ENCODE measurements at regions not wholly inside any gene's neighbourhood (a gene's known extent, or its start where the extent isn't known, plus 50 kb on each side); places are given as distances from the start of the nearest gene placed in this dataset.

DNA sequence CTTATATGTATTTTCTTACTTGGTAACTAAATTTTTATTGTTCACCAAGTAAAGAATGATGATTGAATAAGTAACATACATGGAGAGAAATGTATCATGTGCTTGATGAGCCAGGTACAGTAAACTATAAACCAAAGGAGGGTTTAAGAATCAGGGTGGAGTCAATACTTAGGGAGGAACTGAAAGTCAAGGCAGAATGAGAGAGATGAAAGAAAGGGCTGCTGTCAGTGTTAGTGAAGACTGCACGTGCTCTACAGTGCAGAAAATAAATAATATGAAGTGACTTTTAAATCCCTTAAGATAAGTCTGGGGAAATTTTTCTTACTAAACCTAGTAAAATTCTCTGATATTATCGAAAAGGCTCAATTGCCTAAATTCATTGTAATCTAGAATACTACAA is 986.0 kb downstream of the DSC3 start:
- no peaks in the 10 kb centered on the region for H3K36me3 Mint-ChIP-seq (ENCODE audit: low read depth)
- no peak overlapping the region for H3K27ac Mint-ChIP-seq
- no peak overlapping the region for H3K4me3 Mint-ChIP-seq
- H3K27me3 Mint-ChIP-seq (ENCODE audit: insufficient read depth): no peaks in the 10 kb centered on the region
- intact Hi-C loops (cut with micrococcal nuclease): no loop called here
- no peaks in the 10 kb centered on the region for H3K4me1 Mint-ChIP-seq (ENCODE audit: low read depth)
- peaks cover 28% of the 10 kb centered on the region for H3K9me3 Mint-ChIP-seq
- DNase-seq (ENCODE audit: low spot score): no peak

DNA sequence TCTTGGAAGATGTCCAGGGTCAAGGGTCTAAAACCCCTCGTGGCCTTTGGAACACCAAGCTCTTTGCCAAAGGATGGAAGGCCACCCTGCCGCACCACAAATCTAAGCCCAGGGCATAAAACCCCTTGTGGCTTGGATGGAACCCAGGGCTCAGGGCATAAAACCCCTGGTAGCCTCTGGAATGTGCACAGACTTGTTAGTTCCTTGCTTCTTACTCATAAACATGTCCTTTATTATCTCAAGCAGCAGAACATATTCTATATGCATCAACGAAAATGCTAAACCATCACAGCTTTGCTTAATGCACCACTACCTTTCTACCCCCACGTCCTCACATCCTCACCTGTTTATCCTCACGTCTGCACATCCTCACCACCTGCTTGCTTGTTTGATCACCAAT is 998.0 kb downstream of the DSC3 start:
- intact Hi-C loops (cut with micrococcal nuclease): no loop called here
- no peaks in the 10 kb centered on the region for H3K36me3 Mint-ChIP-seq (ENCODE audit: low read depth)
- DNase-seq (ENCODE audit: low spot score): no peak
- no peaks in the 10 kb centered on the region for H3K4me1 Mint-ChIP-seq (ENCODE audit: low read depth)
- no peaks in the 10 kb centered on the region for H3K27me3 Mint-ChIP-seq (ENCODE audit: insufficient read depth)
- H3K4me3 Mint-ChIP-seq: no peak overlapping the region
- H3K9me3 Mint-ChIP-seq: peaks cover 3% of the 10 kb centered on the region
- H3K27ac Mint-ChIP-seq: no peak overlapping the region

DNA sequence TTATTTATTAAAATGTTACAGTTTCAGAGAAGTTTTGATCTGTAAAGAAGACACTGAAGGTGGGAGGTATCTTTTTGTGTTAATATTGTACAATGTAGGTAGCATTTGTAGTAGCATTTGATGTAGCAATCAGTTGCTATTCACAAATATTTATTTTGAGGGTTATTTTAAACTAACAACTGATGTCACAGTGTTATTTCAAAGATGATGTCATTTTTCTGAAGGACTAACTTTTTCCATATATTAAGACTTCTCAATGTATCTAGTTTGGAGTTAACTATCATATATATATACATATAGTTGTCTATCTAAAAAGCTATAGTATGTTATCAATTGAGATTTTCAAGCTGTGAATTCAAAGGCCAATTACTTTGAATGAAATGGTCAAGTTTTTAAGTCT is 1003.3 kb downstream of the DSC3 start:
- H3K27me3 Mint-ChIP-seq (ENCODE audit: insufficient read depth): no peaks in the 10 kb centered on the region
- H3K4me1 Mint-ChIP-seq (ENCODE audit: low read depth): no peaks in the 10 kb centered on the region
- no peak for DNase-seq (ENCODE audit: low spot score)
- intact Hi-C loops (cut with micrococcal nuclease): no loop called here
- no peak overlapping the region for H3K4me3 Mint-ChIP-seq
- H3K9me3 Mint-ChIP-seq: peaks cover 23% of the 10 kb centered on the region
- H3K36me3 Mint-ChIP-seq (ENCODE audit: low read depth): no peaks in the 10 kb centered on the region
- no peak overlapping the region for H3K27ac Mint-ChIP-seq

DNA sequence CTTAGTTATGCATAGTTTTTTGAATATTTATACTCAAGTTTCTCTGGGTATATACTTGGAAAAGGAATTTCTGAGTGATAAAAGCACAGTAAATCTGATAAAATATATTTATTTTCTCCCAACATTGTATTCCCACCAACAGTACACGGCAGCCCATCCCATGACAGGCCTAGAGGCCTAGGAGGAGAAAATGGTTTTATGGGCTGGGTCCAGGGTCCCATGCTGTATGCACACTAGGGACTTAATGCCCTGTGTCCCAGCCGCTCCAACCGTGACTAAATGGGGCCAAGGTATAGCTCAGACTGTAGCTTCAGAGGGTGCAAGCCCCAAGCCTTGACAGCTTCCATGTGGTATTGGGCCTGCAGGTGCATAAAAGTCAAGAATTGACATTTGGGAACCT is 1007.7 kb downstream of the DSC3 start:
- H3K27ac Mint-ChIP-seq: no peak overlapping the region
- H3K9me3 Mint-ChIP-seq: peaks cover 38% of the 10 kb centered on the region
- no peaks in the 10 kb centered on the region for H3K4me1 Mint-ChIP-seq (ENCODE audit: low read depth)
- no peaks in the 10 kb centered on the region for H3K27me3 Mint-ChIP-seq (ENCODE audit: insufficient read depth)
- no peak overlapping the region for H3K4me3 Mint-ChIP-seq
- intact Hi-C loops (cut with micrococcal nuclease): no loop called here
- no peak for DNase-seq (ENCODE audit: low spot score)
- H3K36me3 Mint-ChIP-seq (ENCODE audit: low read depth): no peaks in the 10 kb centered on the region

DNA sequence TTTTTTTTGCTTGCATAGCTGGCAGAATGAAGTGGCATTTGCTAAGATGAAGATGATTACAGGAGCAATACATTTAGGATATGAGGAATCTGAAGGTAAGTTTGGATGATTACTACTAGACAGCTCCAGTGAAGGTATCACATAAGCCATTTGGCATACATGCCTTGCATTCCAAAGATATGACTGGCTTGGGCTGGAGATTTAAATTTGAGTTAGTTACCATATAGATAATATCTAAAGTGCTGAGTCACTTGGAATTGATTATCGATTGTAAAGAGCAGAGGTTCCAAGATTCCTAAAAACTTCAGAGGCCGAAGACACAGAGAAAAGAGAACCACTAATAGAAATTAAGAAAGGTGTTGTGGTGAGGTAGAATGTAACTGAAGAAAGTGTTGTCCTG is 1026.4 kb downstream of the DSC3 start:
- Mint-ChIP-seq H3K27ac (no peak overlapping the region), H3K27me3 (ENCODE audit: insufficient read depth) (no peaks in the 10 kb centered on the region), H3K36me3 (ENCODE audit: low read depth) (no peaks in the 10 kb centered on the region), H3K9me3 (peaks cover 25% of the 10 kb centered on the region), H3K4me3 (no peak overlapping the region), H3K4me1 (ENCODE audit: low read depth) (no peaks in the 10 kb centered on the region)
- DNase-seq (ENCODE audit: low spot score): no peak
- intact Hi-C loops (cut with micrococcal nuclease): no loop called here

GRCh38 chr18:30004965-30005364 is 1037.6 kb downstream of the DSC3 start:
- H3K4me1 Mint-ChIP-seq (ENCODE audit: low read depth): no peaks in the 10 kb centered on the region
- intact Hi-C loops (cut with micrococcal nuclease): no loop called here

GRCh38 chr18:29982218-29982617 is 1060.3 kb downstream of the DSC3 start:
- H3K36me3 Mint-ChIP-seq (ENCODE audit: low read depth): no peaks in the 10 kb centered on the region
- H3K27ac Mint-ChIP-seq: no peak overlapping the region
- peaks cover 11% of the 10 kb centered on the region for H3K9me3 Mint-ChIP-seq
- DNase-seq (ENCODE audit: low spot score): no peak
- H3K27me3 Mint-ChIP-seq (ENCODE audit: insufficient read depth): no peaks in the 10 kb centered on the region
- no peak overlapping the region for H3K4me3 Mint-ChIP-seq
- no peaks in the 10 kb centered on the region for H3K4me1 Mint-ChIP-seq (ENCODE audit: low read depth)
- intact Hi-C loops (cut with micrococcal nuclease): no loop called here

More at GRCh38 chr18:30004965-30005364, 1037.6 kb downstream of the DSC3 start:
- peaks cover 13% of the 10 kb centered on the region for H3K9me3 Mint-ChIP-seq
- DNase-seq (ENCODE audit: low spot score): no peak
- H3K36me3 Mint-ChIP-seq (ENCODE audit: low read depth): no peaks in the 10 kb centered on the region
- H3K27ac Mint-ChIP-seq: no peak overlapping the region
- H3K27me3 Mint-ChIP-seq (ENCODE audit: insufficient read depth): no peaks in the 10 kb centered on the region
- no peak overlapping the region for H3K4me3 Mint-ChIP-seq

GRCh38 chr18:29979881-29980280 is 1062.7 kb downstream of the DSC3 start:
- intact Hi-C loops (cut with micrococcal nuclease): no loop called here
- Mint-ChIP-seq H3K36me3 (ENCODE audit: low read depth) (no peaks in the 10 kb centered on the region), H3K27ac (no peak overlapping the region), H3K9me3 (peaks cover 17% of the 10 kb centered on the region), H3K4me1 (ENCODE audit: low read depth) (no peaks in the 10 kb centered on the region), H3K27me3 (ENCODE audit: insufficient read depth) (no peaks in the 10 kb centered on the region), H3K4me3 (no peak overlapping the region)
- DNase-seq (ENCODE audit: low spot score): no peak

DNA sequence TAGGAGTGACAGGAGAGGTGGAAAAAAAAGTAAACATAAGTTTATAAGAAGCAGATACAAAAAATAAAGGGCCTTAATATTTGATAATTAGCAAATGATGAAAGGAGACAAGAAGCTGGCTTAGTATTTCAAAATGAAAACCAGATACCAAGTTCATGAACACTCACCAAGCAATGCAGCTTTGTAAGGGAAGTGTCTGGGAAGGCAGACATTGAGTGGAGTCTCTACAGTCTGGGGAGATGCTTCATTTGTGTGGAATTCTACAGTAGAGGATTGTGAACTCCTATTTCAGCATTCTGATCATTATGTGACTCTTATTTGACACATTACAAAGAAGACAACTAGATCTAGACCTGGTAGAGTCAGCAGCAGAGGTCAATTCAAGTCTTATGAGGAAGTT is 1072.7 kb downstream of the DSC3 start:
- no peaks in the 10 kb centered on the region for H3K36me3 Mint-ChIP-seq (ENCODE audit: low read depth)
- DNase-seq (ENCODE audit: low spot score): no peak
- no peak overlapping the region for H3K4me3 Mint-ChIP-seq
- no peaks in the 10 kb centered on the region for H3K27me3 Mint-ChIP-seq (ENCODE audit: insufficient read depth)
- H3K9me3 Mint-ChIP-seq: peaks cover 12% of the 10 kb centered on the region
- intact Hi-C loops (cut with micrococcal nuclease): no loop called here
- no peak overlapping the region for H3K27ac Mint-ChIP-seq
- H3K4me1 Mint-ChIP-seq (ENCODE audit: low read depth): no peaks in the 10 kb centered on the region

GRCh38 chr18:29962579-29962978 is 1080.0 kb downstream of the DSC3 start:
- no peaks in the 10 kb centered on the region for H3K36me3 Mint-ChIP-seq (ENCODE audit: low read depth)
- no peak overlapping the region for H3K4me3 Mint-ChIP-seq
- H3K27me3 Mint-ChIP-seq (ENCODE audit: insufficient read depth): no peaks in the 10 kb centered on the region
- peaks cover 9% of the 10 kb centered on the region for H3K9me3 Mint-ChIP-seq
- no peak overlapping the region for H3K27ac Mint-ChIP-seq
- H3K4me1 Mint-ChIP-seq (ENCODE audit: low read depth): no peaks in the 10 kb centered on the region
- no peak for DNase-seq (ENCODE audit: low spot score)
- intact Hi-C loops (cut with micrococcal nuclease): no loop called here

DNA sequence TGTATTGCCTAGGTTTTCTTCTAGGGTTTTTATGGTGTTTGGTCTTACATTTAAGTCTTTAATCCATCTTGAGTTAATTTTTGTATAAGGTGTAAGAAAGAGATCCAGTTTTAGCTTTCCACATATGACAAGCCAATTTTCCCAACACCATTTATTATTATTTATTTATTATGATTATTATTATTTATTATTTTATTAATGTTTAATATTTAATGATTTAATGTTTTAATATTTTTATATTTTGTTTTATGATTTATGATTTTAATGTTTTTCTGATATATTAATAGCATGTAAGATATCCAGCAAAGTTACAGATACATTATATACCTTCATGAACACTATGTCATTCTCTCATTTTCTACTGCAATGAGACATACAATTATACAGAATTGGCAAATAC is 1082.0 kb downstream of the DSC3 start:
- intact Hi-C loops (cut with micrococcal nuclease): no loop called here
- DNase-seq (ENCODE audit: low spot score): no peak
- H3K27ac Mint-ChIP-seq: no peak overlapping the region
- H3K4me1 Mint-ChIP-seq (ENCODE audit: low read depth): no peaks in the 10 kb centered on the region
- H3K27me3 Mint-ChIP-seq (ENCODE audit: insufficient read depth): no peaks in the 10 kb centered on the region
- H3K36me3 Mint-ChIP-seq (ENCODE audit: low read depth): no peaks in the 10 kb centered on the region
- no peak overlapping the region for H3K4me3 Mint-ChIP-seq
- H3K9me3 Mint-ChIP-seq: peaks cover 9% of the 10 kb centered on the region

DNA sequence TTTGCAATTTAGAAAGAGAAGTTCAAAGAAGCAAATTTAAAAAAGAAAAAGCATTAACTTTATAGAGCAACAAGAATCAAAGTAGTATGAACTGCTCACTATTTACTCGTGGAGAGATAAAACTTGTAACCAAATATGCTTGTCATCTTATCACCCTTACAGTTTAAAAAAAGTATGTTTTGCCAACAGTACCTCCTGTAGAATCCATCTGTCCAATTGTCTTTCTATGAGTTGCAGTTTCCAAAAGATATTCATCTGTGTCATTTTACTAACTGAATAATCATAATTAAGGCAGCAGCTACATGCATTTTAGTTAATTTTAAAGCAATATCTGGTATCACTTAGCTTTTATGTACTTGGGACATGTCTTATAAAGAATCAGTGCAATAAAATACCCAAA is 1112.3 kb downstream of the DSC3 start:
- Mint-ChIP-seq H3K36me3 (ENCODE audit: low read depth) (no peaks in the 10 kb centered on the region), H3K27ac (no peak overlapping the region), H3K9me3 (peaks cover 15% of the 10 kb centered on the region), H3K4me1 (ENCODE audit: low read depth) (no peaks in the 10 kb centered on the region), H3K27me3 (ENCODE audit: insufficient read depth) (no peaks in the 10 kb centered on the region), H3K4me3 (no peak overlapping the region)
- no peak for DNase-seq (ENCODE audit: low spot score)
- intact Hi-C loops (cut with micrococcal nuclease): no loop called here

DNA sequence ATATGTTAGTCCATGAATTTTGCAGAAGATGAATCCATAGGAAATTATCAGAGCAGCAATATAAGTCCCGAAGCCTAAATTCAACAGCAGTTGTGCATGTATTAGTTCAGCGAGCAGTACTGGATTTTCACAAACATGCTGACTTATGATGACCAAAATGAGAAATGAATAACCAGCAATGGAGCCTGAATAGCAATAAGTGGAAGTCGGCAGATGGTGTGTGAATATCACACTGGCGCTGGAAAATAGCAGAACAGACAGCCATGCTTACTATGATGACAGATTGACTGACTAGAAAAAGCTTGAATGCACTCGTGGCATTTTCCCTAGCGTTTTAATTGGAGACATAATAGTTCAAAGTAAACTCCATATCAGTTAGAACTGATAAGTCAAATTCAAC is 1114.5 kb downstream of the DSC3 start:
- Mint-ChIP-seq H3K27me3 (ENCODE audit: insufficient read depth) (no peaks in the 10 kb centered on the region), H3K4me1 (ENCODE audit: low read depth) (no peaks in the 10 kb centered on the region), H3K4me3 (no peak overlapping the region), H3K36me3 (ENCODE audit: low read depth) (no peaks in the 10 kb centered on the region), H3K9me3 (peaks cover 15% of the 10 kb centered on the region), H3K27ac (no peak overlapping the region)
- intact Hi-C loops (cut with micrococcal nuclease): no loop called here
- DNase-seq (ENCODE audit: low spot score): no peak

DNA sequence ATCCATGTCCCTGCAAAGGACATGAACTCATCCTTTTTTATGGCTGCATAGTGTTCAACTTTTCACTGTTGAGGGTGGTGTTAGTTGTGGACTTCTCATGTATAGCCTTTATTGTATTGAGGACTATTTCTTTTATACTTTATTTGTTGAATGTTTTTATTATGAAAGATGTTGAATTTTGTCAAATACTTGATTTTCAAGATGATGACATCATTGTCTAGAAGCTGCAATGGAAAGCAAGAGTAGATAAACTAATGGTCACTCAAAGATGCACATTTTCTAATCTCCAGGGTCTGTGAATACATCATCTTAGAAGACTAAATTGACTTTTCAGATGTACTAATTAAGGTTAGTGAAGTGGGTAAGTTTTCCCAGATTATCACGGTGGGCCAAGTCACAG is 1117.0 kb downstream of the DSC3 start:
- H3K27ac Mint-ChIP-seq: no peak overlapping the region
- H3K4me1 Mint-ChIP-seq (ENCODE audit: low read depth): no peaks in the 10 kb centered on the region
- H3K9me3 Mint-ChIP-seq: peaks cover 14% of the 10 kb centered on the region
- H3K27me3 Mint-ChIP-seq (ENCODE audit: insufficient read depth): no peaks in the 10 kb centered on the region
- intact Hi-C loops (cut with micrococcal nuclease): no loop called here
- DNase-seq (ENCODE audit: low spot score): no peak
- H3K36me3 Mint-ChIP-seq (ENCODE audit: low read depth): no peaks in the 10 kb centered on the region
- no peak overlapping the region for H3K4me3 Mint-ChIP-seq
